MM.1S (cell line): ENCODE measurements at regions not wholly inside any gene's neighbourhood (a gene's known extent, or its start where the extent isn't known, plus 50 kb on each side); places are given as distances from the start of the nearest gene placed in this dataset.

Experiments
- DNase-seq: peaks from one replicate; pipeline ENCODE4 v3.0.0-alpha.2; 2015
- H2AFZ ChIP-seq: fragments of 300-600 bp; sonication (generic); 2 replicates; pipeline ENCODE4 v1.6.0; 2016; ENCODE audit warnings: antibody characterized with exemption, low read length
- H3F3A ChIP-seq: fragments of 300-600 bp; sonication (generic); 2 replicates; pipeline ENCODE4 v1.6.1; 2016; ENCODE audit warnings: mild to moderate bottlenecking, antibody characterized with exemption, low read length, moderate library complexity, mixed read lengths; ENCODE audit not compliant: insufficient read depth
- H3K27ac ChIP-seq: fragments of 300-600 bp; sonication (generic); 2 replicates; pipeline ENCODE4 v1.5.1; 2016; ENCODE audit warnings: mild to moderate bottlenecking, low read length
- H3K27me3 ChIP-seq: fragments of 300-600 bp; sonication (generic); replicated peaks from 2 replicates; pipeline ENCODE4 v1.6.0; 2016; ENCODE audit warnings: low read length; ENCODE audit not compliant: insufficient read depth
- H3K36me3 ChIP-seq: fragments of 300-600 bp; sonication (generic); replicated peaks from 2 replicates; pipeline ENCODE4 v1.6.1; 2016; ENCODE audit warnings: mild to moderate bottlenecking, low read length, mixed read lengths; ENCODE audit not compliant: insufficient read depth
- H3K4me1 ChIP-seq: fragments of 300-600 bp; sonication (generic); 2 replicates; pipeline ENCODE4 v1.6.1; 2016; ENCODE audit warnings: low read length, mixed read lengths
- H3K4me2 ChIP-seq: fragments of 300-600 bp; sonication (generic); 2 replicates; pipeline ENCODE4 v1.6.0; 2016; ENCODE audit warnings: low read depth, low read length
- H3K4me3 ChIP-seq: fragments of 300-600 bp; sonication (generic); 2 replicates; pipeline ENCODE4 v1.5.1; 2016; ENCODE audit warnings: low read length, mixed read lengths
- H3K79me2 ChIP-seq: fragments of 300-600 bp; sonication (generic); 2 replicates; pipeline ENCODE4 v1.6.1; 2016; ENCODE audit warnings: mixed run types, low read length, mixed read lengths
- H3K9ac ChIP-seq: fragments of 300-600 bp; sonication (generic); 2 replicates; pipeline ENCODE4 v1.6.1; 2016; ENCODE audit warnings: low read length, mixed read lengths
- H3K9me2 ChIP-seq: fragments of 300-600 bp; sonication (generic); replicated peaks from 2 replicates; pipeline ENCODE4 v1.6.1; 2016; ENCODE audit warnings: mild to moderate bottlenecking, low read length, mixed read lengths; ENCODE audit not compliant: insufficient read depth
- H3K9me3 ChIP-seq: fragments of 300-600 bp; sonication (generic); replicated peaks from 2 replicates; pipeline ENCODE4 v1.6.1; 2016; ENCODE audit warnings: mild to moderate bottlenecking, low read length, mixed read lengths; ENCODE audit not compliant: insufficient read depth
- H4K20me1 ChIP-seq: fragments of 300-600 bp; sonication (generic); 2 replicates; pipeline ENCODE4 v1.6.1; 2016; ENCODE audit warnings: mild to moderate bottlenecking, low read length, moderate library complexity, mixed read lengths; ENCODE audit not compliant: insufficient read depth
- CTCF ChIP-seq: fragments of 300-600 bp; sonication (generic); IDR thresholded peaks from 2 replicates; pipeline ENCODE4 v1.5.1; 2016; ENCODE audit warnings: antibody characterized with exemption, low read length, mixed read lengths
- EZH2 ChIP-seq: fragments of 300-600 bp; sonication (generic); optimal IDR thresholded peaks from 2 replicates; pipeline ENCODE3; 2017; ENCODE audit warnings: low read depth, mild to moderate bottlenecking, antibody characterized with exemption, low read length, mixed read lengths
- EZH2phosphoT487 ChIP-seq: fragments of 300-600 bp; sonication (generic); IDR thresholded peaks from 2 replicates; pipeline ENCODE4 v1.6.1; 2018; ENCODE audit warnings: antibody characterized with exemption, low read length

GRCh38 chr2:33791625-33792024 lies 192.5 kb upstream of the FAM98A start:
- Histone ChIP-seq H2AFZ (no peak overlapping the region), H3K27me3 (no peaks in the 10 kb centered on the region), H3K9ac (no peak overlapping the region), H3K4me1 (no peaks in the 10 kb centered on the region; the same call in 1 of the 2 replicates), H3K9me2 (no peaks in the 10 kb centered on the region), H3K36me3 (no peaks in the 10 kb centered on the region), H3F3A (no peaks in the 10 kb centered on the region), H3K27ac (no peak overlapping the region), H3K4me2 (no peak overlapping the region), H3K9me3 (no peaks in the 10 kb centered on the region), H3K79me2 (no peaks in the 10 kb centered on the region), H4K20me1 (no peaks in the 10 kb centered on the region), H3K4me3 (no peak overlapping the region)
- DNase-seq = no peak
- TF ChIP-seq EZH2 (no peak), CTCF (no peak), EZH2phosphoT487 (no peak)

- Histone ChIP-seq H3F3A (peaks cover 25% of the 10 kb centered on the region), H3K9me3 (no peaks in the 10 kb centered on the region), H3K27ac (no peak overlapping the region), H4K20me1 (no peaks in the 10 kb centered on the region), H3K79me2 (no peaks in the 10 kb centered on the region), H3K9me2 (no peaks in the 10 kb centered on the region), H3K4me3 (no peak overlapping the region), H2AFZ (no peak overlapping the region), H3K9ac (no peak overlapping the region), H3K4me2 (no peak overlapping the region), H3K4me1 (peaks cover 35% of the 10 kb centered on the region), H3K36me3 (no peaks in the 10 kb centered on the region), H3K27me3 (no peaks in the 10 kb centered on the region)
- TF ChIP-seq CTCF = no peak
- no peak for TF ChIP-seq EZH2phosphoT487
- no peak for TF ChIP-seq EZH2
- no peak for DNase-seq
These were observed 188.9 kb upstream of the FAM98A start for GRCh38 chr2:33788044-33788443.

- DNase-seq = no peak
- no peaks in the 10 kb centered on the region for H3K9me3 ChIP-seq
- no peaks in the 10 kb centered on the region for H3K79me2 ChIP-seq
- no peak overlapping the region for H3K27ac ChIP-seq
- H3K4me1 ChIP-seq = peaks cover 36% of the 10 kb centered on the region
- H2AFZ ChIP-seq = no peak overlapping the region
- no peak overlapping the region for H3K4me3 ChIP-seq
- peaks cover 25% of the 10 kb centered on the region for H3F3A ChIP-seq
- no peaks in the 10 kb centered on the region for H3K27me3 ChIP-seq
- no peak for TF ChIP-seq EZH2phosphoT487
- TF ChIP-seq EZH2 = no peak
- TF ChIP-seq CTCF = no peak
- no peak overlapping the region for H3K4me2 ChIP-seq
- H3K9me2 ChIP-seq = no peaks in the 10 kb centered on the region
- no peak overlapping the region for H3K9ac ChIP-seq
- H3K36me3 ChIP-seq = no peaks in the 10 kb centered on the region
- no peaks in the 10 kb centered on the region for H4K20me1 ChIP-seq
These were observed 187.8 kb upstream of the FAM98A start for GRCh38 chr2:33786881-33787280.
